A204.1 (cell line): ENCODE measurements at regions not wholly inside any gene's neighbourhood (a gene's known extent, or its start where the extent isn't known, plus 50 kb on each side); places are given as distances from the start of the nearest gene placed in this dataset.

Source experiments
- FAIRE-seq: peaks from 2 replicates; lab custom pipeline; 2012; peaks lifted over from hg19 to GRCh38; lab: Jason Lieb, UNC

DNA sequence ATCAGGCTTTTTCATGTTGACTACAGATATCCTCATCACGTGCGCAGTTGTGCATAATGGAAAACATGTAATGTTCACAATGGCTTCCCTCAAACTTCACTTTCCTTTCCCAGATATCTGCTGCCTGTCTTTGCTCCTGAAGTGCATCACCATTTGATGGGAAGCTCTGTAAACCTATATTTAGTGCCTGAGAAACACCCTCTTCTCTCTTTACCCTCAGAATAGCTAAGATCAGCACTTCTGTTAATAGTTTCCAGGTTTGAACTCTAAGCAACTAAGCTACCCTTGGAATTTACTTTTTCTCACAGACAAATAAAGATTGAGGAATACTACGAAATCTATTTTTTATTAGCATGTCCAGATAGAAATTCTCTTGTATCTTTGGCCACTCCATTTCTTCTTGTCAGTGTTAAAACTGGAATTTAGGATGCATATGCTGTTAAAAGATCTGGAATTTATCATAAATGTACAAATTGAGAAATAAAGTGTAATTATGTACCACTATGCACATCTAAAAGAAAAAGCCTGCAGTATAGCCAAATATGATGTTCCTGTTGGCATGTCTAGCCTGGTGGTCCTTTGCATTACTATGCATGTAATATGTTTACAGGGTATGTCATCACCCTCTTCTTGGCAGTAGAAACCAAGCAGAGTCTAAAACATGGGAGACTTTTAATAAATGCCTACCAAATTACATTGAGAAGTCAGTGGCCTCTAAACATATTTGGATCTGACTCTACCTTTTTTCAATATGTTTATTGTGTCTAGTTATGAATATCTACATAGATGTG is 278.7 kb downstream of the FIGN start:
- FAIRE-seq = no peak

DNA sequence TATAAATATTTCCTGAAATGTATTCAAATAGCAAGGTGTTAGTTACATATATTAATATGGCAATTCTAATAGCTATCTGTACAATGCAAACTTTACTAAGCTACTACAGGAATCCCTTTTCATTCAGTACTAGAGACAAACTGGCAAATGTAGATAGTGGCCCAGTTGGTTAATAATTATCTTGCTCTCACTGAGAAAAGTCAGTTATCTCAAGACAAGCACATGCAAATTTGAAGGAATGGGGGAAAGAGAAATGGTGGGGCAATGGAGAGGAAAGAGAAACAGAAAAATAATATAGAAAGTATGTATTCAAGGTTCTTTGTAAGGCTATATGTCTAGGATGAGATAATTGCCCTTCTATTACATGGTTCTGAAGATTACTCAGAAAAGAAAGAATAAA is 280.0 kb downstream of the FIGN start:
- no peak for FAIRE-seq

DNA sequence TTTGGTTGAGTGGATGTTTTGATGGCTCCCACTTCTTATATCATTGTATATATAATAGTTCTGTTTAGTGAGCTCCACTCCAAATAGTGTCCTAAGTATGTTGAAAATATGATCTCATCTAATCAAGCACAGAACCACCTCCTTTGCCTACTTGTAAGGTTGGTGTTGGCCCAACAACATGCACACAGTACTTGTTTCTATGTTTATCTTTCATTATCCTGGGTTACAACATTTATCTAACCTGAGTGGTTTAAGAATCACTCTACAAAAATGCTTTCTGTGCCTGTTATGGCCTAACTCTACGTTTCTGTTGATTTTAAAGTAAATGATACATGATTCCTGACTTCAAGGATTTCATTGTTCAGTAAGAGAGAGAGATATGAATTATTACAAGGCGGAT is 281.9 kb downstream of the FIGN start:
- no peak for FAIRE-seq

DNA sequence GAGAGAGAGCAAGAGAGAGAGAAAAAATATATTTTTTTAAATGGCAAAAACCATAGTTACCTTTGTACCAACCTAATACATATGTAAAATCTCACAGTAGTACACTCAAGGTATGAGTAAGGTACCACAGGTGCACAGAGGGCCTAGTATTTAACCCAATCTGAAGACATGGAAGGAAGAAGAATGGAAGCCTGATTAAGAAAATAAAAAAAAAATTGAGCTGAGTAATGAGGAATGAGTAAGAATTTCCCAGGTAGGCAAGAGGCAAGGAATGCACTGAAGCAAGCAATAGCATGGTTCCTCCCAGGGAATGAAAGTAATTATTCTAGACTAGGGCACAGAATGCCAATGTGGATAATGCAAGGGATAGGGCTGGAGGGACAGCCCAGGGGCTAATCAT is 294.2 kb downstream of the FIGN start:
- no peak for FAIRE-seq

DNA sequence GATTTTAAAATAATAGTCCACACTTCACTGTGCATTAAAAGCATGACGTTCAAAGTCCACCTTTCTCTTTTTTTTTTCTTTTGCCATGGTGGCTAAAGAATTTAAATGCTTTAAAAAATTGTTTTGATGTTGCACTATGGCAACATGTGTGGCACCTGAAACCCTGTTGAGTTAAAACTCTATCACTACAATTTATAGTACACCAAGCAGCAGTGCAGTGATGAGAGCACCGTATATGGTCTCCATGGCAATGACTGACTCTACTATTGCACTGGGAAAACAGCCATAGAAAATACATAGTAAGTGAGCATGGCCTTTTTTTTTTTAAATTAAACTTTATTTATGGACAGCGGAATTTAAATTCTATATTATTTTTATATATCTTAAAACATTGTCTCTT is 298.8 kb downstream of the FIGN start:
- FAIRE-seq = no peak

DNA sequence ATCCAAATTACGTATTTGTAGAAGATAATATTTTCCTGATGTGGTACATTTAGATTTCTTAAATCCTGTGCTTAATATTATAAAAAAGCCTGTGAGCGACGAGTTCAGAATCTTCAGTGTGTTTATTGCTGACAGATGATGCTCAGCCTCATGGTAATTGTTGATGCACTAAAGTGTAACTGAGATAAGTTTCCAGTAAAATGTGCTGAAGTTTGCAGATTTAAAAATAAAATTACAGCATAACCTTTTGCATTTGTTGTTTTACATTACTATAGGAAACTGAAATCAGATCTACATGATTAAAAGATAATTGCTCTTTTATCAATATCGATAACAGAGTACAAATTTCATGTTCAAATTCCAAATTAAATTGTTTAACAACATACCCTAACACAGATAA is 307.6 kb downstream of the FIGN start:
- FAIRE-seq = no peak

DNA sequence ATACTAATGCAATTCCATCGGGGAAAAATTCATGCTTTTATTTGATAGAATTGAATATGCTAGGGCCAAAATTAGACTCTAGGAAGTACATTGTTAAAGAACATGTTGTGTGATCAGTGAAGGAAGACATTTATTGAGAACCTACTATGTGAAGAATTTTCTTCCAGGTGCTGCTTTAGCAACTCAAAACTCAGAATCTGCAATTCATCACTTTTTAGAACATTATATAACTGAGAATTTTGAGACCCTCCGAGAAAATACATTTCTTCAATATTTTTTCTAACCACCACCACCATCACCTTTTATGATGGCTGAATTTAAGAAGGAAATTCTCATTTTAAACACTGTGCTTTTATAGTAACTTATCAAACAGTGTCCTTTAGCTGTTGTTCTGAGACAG is 315.2 kb downstream of the FIGN start:
- no peak for FAIRE-seq

DNA sequence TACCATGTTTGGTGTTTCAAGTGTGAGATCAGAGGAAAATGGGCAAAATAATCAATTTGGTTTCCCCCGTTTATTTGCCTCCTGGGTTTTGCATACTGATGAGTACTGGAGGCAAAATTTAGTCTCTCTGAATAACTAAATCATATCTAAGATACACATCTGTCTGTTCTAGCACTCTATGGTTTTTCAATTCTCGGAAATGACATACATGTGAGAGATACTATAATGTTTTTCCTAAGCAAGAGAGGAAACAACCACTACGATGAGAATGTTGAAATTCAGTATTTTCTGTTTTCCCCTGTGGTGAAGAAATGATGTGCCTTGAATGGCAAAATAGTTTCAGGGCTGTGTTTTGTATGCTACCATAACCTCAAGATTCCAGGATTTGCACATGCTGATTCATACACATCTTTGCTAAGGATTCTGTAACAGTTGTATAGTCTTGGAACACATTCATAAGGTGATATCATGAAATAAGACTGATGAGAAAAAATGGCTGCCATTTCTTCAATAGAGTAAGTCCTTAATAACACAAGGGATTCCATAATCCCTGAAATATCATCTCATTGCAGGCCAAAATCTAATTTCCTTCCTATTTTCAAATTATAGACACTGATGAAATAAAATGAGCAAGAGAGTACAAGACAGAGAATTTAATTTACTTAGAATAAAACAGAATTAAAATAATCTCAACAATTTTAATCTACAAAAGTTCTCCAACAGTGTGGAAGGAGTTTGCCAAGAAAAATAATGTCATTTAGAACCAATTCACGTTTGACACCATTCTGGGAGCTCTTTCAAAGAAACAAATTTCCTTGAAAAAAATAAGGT is 316.6 kb downstream of the FIGN start:
- FAIRE-seq = no peak

DNA sequence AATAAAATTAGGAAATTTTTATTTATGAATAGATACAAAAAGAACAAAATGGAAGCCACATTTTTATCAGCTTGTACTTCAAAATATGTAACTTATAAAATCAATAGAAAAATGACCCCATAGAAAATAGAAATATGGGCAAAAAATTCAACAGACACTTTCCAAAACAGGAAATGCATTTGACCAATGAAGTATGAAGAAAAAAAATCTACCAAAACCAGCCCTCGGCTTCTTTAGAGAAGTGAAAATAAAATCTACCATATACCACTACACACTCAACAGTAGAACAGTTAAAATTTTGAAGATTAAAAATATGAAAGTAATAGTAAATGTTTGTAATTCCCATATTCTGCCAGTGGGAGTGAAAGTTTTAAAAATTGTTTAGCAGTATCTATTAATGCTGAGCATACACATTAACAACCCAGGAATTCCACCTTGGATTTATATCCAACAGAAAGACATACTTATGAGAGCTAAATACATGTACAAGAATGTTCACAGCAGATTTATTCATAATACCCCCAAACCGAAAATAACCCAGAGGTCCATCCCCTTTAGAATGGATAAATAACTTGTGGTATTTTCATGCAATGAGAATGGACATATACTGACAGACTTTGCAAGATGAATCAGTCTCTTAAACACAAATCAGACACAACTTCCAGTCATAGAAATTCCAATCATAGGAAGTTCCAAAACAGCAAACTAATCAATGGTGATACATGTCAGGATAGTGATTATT is 318.0 kb downstream of the FIGN start:
- no peak for FAIRE-seq

DNA sequence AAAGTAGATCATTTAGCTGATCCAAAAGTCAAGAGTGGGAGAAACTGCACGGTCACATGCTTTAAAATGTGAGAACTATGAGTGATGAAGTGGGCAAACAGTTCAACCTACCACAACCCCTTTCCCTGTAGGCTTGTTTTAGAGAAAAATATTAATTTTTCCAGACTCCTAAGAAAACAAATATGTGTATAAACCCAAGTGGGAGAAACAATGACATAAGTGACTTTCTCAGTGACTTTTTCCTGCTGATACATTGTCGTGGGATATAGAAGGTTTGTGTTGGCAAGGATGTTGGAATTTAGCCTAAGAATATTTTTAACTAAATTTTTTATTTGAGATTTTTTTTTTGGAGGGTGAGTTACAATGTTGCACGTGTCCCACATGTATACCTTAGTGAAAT is 321.7 kb downstream of the FIGN start:
- FAIRE-seq = no peak

DNA sequence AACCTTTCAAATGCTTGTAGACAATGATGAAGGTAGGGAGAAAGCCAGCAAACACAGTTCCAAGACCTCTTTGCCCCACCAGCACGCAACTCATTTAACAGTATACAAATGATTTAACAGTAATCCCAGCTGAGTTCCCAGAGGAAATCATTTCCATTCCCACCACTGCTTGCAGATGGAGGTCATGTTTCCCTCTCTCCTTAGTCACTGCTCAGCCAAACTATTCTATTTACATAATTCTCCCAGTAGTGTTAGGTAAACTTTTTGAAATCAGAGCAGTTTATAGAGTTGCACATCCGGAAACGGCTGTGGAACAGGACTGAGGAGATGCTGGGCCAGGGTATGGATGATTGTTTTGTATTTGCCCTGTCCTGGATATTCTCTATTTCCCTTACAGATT is 328.5 kb downstream of the FIGN start:
- FAIRE-seq = no peak

DNA sequence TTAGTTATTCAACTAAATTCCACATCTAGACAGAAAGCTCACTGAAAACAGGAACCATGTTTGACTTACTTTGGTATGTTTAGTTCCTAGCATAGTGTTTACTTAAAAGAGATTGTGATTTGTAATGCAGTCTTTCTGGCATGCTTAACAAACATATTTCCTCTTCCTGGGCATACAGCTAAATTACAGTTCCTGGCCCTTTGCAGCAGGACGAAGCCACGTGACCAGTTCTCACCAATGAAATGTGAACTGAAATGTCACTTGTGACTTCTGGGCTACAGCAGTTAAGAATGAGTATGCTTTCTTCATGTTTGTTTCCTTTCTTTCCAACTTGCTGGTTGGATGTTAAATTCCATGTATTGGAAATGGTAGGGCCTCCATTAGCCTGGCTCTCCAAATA is 330.5 kb downstream of the FIGN start:
- no peak for FAIRE-seq

DNA sequence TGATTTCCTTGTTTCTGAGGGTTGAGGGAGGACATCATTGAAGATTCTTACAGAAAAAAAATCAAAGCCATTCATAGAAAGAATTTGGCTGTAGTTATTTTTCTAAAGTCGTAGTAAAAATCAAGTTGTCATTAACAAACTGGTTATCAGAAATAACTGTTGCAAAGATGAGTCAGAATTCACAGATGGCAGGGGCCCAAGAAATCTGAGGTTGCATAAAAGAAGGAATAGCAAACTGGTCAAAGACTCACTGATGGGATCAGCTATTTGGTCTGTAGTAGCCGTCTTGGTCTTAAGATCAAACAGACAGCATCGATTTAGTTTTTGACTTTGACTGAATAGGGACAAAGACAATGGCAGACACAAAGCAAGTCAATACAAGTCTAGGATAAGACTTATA is 334.3 kb downstream of the FIGN start:
- no peak for FAIRE-seq

DNA sequence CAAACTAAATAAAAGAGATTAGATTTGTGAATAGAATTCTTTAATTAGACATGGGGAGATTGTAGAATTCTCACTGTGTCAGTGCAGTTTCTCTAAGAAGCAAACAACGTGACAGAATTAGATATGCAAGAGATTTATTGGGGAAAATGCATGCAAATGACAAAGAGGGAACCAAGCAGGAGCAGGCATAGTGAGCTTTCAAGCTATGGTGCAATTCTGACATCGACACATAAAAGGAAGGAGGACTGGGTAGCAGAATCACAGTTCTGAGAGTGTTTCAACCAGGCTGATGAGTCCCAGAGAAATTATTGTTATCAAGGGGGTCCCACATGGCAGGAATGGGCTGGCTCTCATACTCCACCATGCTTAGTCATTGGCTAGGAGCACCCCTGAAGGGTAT is 338.4 kb downstream of the FIGN start:
- FAIRE-seq = no peak

DNA sequence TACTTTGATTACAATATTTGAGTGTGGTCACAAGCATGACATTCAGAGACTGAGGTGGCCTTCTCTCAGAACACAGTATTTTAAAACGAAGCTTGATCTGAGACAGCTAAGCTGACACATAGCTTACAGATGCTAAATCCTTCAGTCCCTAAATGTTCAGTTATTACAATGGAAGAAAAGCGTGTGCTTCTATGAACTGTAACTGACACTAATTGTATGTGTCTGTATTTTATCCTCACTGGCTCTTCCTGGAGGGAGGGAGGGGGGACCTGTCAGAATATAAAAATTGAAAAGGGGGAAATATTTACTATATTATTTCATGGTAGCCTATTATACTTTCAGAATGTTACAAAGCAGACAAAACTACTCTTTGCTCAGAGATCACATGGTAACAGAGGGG is 340.2 kb downstream of the FIGN start:
- FAIRE-seq = no peak

DNA sequence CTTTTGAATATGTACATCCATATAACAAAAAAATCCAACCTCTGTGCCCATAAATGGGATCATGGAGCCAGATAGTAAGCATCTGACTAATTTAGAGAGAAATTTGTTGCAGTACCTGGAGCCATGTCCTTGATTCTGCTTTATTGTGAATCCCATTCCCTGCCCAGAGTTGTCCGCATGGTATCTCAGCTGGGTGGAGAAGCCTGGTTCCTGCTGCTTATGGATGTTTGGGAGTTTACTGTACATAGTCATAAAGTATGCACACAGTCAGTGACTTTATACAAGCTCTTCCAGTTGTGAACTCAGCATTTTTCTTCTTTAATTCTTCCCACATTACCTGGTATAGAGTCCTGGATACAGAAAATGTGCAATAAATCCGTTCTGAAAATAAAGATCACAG is 346.0 kb downstream of the FIGN start:
- no peak for FAIRE-seq

DNA sequence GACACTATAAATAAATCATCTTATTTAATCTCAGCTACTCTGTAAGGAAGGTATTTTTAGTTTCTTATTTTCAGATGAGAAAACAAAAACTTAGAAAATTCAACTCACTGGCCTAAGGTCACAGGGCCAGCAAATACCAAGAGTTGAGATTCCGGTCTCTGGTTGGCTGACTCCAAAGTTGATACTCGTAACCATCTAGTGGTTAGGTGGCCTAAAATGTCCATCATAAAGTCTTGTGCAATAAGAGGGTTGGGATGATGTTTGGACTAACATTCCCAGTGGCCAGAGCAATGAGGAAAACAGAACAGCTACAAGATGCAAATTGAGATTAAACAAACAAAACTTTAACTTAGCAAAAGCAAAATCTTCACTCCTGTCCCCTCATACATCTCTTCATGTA is 360.3 kb downstream of the FIGN start:
- no peak for FAIRE-seq

DNA sequence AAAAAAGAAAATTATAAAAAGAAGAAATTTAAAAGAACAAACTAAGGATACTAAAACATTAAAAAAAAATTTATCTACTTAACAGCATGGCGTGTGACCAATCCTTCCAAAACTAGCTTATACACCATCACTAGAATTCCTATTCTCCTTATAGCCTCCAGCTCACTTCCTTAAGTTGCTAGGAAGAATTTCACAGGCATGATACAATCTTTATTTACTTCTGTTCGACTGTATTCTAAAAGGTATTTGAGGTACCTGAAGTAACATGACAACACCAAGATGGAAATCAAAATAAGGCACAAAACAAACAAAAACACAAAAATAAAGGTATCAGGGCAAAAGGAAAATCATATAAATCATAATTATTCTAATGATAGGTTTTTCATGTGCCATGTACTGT is 360.7 kb downstream of the FIGN start:
- no peak for FAIRE-seq

DNA sequence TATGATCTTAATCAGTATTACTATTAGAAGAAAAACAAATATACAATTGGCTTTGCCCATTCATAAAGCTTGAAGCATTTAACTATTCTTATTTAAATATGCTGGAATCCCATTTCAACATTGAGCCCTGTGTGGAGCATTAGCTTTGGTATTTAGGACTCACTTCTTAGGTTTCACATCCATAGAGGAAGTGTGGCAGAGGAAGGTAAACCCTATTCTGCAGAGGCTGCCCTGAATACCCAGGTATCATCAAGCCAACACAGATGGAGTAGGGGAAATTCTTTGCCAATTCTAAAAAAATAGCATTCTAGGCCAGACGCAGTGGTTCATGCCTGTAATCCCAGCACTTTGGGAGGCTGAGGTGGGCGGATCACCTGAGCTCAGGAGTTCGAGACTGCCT is 361.5 kb downstream of the FIGN start:
- FAIRE-seq = no peak

DNA sequence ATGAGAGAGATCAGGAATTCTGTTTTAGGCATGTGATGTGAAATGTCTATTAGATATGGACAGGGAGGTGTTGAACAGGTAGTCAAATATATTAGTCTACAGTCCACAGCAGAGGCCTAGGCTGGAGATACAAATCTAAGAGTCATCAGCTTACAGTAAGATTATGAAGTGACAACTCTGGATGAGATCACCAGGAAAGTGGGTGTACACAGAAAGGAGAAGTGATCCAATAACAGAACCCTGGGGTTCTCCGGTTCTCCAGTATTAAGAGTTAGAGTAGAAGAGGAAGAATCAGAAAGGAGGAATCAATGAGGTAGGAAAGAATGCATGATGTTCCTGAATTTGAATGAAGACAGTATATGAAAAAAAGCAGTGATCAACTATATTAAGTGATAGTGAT is 362.3 kb downstream of the FIGN start:
- FAIRE-seq = no peak

DNA sequence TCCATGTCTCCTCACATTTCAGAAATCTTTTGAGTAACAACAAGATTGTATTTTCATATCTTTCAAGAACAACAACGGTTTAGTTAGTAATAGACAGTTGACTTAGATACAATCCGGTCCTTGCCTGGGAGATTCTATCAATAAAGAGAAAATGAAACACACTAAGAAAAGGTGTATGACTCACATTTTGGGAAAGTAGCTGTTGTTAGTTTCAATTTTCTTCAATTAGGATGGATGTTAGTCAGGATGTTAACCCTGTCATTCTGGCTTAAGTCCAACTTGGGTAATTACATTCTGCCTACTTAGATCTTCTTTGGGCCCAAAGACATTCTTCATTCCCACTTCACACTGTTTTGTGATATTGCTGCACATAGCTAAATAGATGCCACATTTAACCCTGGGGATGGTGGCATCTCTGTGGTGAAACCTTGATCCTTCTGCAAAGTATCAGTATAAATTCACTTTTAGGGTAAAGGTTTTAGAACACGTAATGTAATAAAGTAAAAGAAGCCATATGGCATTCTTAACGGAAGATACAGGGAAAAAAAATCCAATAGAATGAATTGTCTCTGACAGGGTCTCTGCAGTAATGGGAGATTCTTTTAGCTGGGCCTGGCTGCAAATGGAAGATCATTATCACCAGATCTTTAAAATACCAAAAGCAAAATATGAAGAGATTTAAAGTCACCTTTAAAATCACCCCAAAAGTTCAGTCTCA is 365.5 kb downstream of the FIGN start:
- FAIRE-seq = no peak

DNA sequence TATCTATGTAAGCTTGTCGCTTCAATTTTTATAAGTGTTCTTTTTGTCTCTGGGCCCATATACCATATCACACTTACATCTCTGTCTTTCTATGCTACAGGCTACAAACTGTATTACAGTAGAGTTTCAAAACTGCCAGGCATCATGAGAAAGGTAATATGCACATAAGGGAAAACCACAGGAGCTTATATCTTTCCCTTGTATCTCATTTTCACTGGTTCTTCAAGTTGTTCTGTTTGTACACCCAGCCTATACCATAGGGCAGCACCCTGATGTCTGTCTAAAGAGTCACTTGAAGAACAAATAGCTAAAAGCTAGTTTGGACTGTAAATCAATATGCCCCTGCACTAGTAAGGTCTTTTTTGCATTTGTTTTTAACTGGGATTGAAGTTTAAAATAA is 366.7 kb downstream of the FIGN start:
- no peak for FAIRE-seq

DNA sequence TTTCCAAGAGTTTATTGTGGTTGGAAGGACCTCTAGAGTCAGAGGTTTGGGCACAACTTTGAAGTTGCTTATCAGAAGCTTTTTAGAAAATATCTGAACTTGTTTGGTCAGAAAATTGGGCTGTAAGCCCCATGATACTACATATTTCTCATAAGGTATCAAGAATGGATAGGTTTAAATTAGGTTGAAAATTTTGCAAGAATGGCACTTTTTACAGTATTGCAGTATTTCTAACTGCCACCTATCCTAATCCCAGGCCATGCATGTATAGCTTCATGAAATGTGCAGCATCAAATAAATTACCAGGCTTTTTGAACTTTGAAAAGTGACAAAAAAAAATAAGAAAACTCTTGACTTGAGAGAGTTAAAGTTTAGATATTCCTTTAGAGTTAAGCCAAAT is 367.2 kb downstream of the FIGN start:
- no peak for FAIRE-seq
